ENCODE measurements at regions not wholly inside any gene's neighbourhood (a gene's known extent, or its start where the extent isn't known, plus 50 kb on each side); places are given as distances from the start of the nearest gene placed in this dataset.

DNA sequence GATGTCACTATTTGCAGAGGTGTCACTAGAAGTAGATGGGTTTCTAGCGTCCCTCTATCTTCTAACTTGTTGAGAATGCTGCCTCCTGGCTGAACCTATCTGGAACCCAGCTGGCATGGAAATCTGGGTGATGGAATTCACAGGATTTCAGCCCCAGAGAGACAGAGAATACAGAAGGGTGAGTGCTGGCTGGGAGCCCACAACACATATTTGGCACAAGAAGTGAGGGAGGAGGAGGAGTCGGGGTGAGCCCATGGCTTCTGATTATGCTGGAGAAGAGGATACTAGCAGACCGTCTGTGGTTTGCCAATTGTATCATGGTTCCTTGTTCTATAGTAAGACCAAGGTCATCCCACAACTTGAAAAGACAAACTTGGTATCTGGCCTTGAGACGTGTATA is 557.8 kb upstream of the SALL1 start:
- TF ChIP-seq, protein P1, sequence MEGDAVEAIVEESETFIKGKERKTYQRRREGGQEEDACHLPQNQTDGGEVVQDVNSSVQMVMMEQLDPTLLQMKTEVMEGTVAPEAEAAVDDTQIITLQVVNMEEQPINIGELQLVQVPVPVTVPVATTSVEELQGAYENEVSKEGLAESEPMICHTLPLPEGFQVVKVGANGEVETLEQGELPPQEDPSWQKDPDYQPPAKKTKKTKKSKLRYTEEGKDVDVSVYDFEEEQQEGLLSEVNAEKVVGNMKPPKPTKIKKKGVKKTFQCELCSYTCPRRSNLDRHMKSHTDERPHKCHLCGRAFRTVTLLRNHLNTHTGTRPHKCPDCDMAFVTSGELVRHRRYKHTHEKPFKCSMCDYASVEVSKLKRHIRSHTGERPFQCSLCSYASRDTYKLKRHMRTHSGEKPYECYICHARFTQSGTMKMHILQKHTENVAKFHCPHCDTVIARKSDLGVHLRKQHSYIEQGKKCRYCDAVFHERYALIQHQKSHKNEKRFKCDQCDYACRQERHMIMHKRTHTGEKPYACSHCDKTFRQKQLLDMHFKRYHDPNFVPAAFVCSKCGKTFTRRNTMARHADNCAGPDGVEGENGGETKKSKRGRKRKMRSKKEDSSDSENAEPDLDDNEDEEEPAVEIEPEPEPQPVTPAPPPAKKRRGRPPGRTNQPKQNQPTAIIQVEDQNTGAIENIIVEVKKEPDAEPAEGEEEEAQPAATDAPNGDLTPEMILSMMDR (IDR thresholded peaks at IDR 0.05; ENCODE audit: control extremely low read depth, extremely low read depth) = no peak
- H3K9me3 ChIP-seq (ENCODE audit: control insufficient read depth in 4 of 4, insufficient read depth in 3 of 4, low read length in 3 of 4) = peaks cover 0 to 3% (median 0%) of the 10 kb centered on the region in 4 donors
- no peak overlapping the region for H3K27ac ChIP-seq (ENCODE audit: low read depth in 1 of 2, low read length in 1 of 2)
- no peak for ATAC-seq (ENCODE audit: insufficient read depth, low FRiP score)
- H3K36me3 ChIP-seq (ENCODE audit: control insufficient read depth in 4 of 4, insufficient read depth in 4 of 4, low read length in 4 of 4) = no peaks in the 10 kb centered on the region
- no peak for DNase-seq
- no peaks in the 10 kb centered on the region for H3K4me1 ChIP-seq (ENCODE audit: control insufficient read depth in 5 of 5, insufficient read depth in 5 of 5, low read length in 5 of 5)
- WGBS, 2 donors = 66 to 83% methylated on average over 4 of the region's 4 CpGs
- H3K9ac ChIP-seq (ENCODE audit: insufficient read depth in 1 of 2, low read length in 2 of 2) = no peak overlapping the region
- no peak overlapping the region for H3K4me3 ChIP-seq
- no peaks in the 10 kb centered on the region for H3K27me3 ChIP-seq (ENCODE audit: control insufficient read depth in 3 of 3, insufficient read depth in 3 of 3, low read length in 2 of 3)

DNA sequence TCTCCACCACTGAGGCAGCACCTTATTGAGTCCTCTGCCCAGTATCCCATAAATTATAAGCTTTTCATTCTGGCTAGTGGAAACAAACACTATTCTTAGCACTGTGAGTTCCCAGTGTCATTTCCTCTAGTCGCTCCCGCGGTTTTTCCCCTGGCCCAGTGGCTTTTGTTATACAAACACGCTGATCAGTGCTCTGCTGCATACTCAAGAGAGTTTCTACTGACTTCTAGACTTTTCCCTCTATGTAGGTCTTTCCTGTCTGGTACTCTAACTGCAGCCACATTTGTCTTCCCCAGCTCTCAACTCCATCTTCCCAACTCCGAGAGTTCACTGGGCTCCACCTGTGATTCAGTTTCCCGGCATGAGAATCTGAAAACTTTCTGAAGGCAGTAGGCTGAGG is 556.6 kb upstream of the SALL1 start:
- Histone ChIP-seq H3K9ac (ENCODE audit: insufficient read depth in 1 of 2, low read length in 2 of 2) (no peak overlapping the region), H3K4me1 (ENCODE audit: control insufficient read depth in 5 of 5, insufficient read depth in 5 of 5, low read length in 5 of 5) (no peaks in the 10 kb centered on the region), H3K9me3 (ENCODE audit: control insufficient read depth in 4 of 4, insufficient read depth in 3 of 4, low read length in 3 of 4) (peaks cover 0 to 3% (median 0%) of the 10 kb centered on the region in 4 donors), H3K4me3 (no peak overlapping the region), H3K27ac (ENCODE audit: low read depth in 1 of 2, low read length in 1 of 2) (no peak overlapping the region), H3K36me3 (ENCODE audit: control insufficient read depth in 4 of 4, insufficient read depth in 4 of 4, low read length in 4 of 4) (no peaks in the 10 kb centered on the region), H3K27me3 (ENCODE audit: control insufficient read depth in 3 of 3, insufficient read depth in 3 of 3, low read length in 2 of 3) (no peaks in the 10 kb centered on the region)
- ATAC-seq (ENCODE audit: insufficient read depth, low FRiP score) (no peak), DNase-seq (no peak)
- TF ChIP-seq, protein P1 (IDR thresholded peaks at IDR 0.05; ENCODE audit: control extremely low read depth, extremely low read depth) = no peak
- 33 to 37% methylated on average over 6 of the region's 6 CpGs for WGBS, 2 donors

DNA sequence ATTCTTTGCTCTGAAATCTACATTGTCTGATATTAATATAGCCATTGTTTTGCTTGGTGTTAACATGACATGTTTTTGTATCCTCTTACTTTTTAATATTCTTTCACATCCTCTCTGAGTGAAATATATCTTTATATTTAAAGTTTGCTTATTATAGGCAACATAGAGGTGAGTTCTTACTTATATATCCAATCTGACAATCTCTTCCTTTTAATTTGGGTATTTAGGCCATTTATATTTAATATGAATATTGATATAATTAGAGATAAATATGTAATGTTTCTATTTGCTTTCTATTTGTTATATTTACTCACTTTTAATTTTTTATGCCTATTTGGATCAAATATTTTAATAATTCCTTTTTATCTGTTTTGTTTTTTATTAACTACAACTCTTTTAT is 554.1 kb upstream of the SALL1 start:
- no peaks in the 10 kb centered on the region for H3K4me1 ChIP-seq (ENCODE audit: control insufficient read depth in 5 of 5, insufficient read depth in 5 of 5, low read length in 5 of 5)
- no peak overlapping the region for H3K9ac ChIP-seq (ENCODE audit: insufficient read depth in 1 of 2, low read length in 2 of 2)
- H3K27ac ChIP-seq (ENCODE audit: low read depth in 1 of 2, low read length in 1 of 2) = no peak overlapping the region
- ATAC-seq (ENCODE audit: insufficient read depth, low FRiP score) = no peak
- no peaks in the 10 kb centered on the region for H3K36me3 ChIP-seq (ENCODE audit: control insufficient read depth in 4 of 4, insufficient read depth in 4 of 4, low read length in 4 of 4)
- TF ChIP-seq, protein P1 (IDR thresholded peaks at IDR 0.05; ENCODE audit: control extremely low read depth, extremely low read depth) = no peak
- DNase-seq = no peak
- no peaks in the 10 kb centered on the region for H3K27me3 ChIP-seq (ENCODE audit: control insufficient read depth in 3 of 3, insufficient read depth in 3 of 3, low read length in 2 of 3)
- H3K4me3 ChIP-seq = no peak overlapping the region
- H3K9me3 ChIP-seq (ENCODE audit: control insufficient read depth in 4 of 4, insufficient read depth in 3 of 4, low read length in 3 of 4) = peaks cover 0 to 3% (median 0%) of the 10 kb centered on the region in 4 donors

DNA sequence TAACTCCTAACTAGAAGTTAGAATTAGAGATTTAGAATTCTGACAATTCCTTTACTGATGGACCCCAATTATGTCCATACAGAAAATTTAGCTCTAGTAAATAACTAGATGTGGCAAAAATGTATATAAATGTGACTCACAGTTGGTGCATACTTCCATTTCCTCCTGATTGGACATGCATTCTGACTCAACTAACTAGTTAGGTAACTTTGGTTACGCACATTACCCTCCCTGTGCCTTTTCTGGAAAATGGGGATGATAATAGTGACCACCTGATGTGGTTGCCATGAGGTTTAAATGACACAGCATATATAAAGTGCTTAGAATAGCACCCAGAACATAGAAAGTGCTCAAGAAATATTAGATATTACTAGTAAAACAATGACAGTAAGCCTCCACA is 550.0 kb upstream of the SALL1 start:
- Histone ChIP-seq H3K27me3 (ENCODE audit: control insufficient read depth in 3 of 3, insufficient read depth in 3 of 3, low read length in 2 of 3) (no peaks in the 10 kb centered on the region), H3K9ac (ENCODE audit: insufficient read depth in 1 of 2, low read length in 2 of 2) (no peak overlapping the region), H3K36me3 (ENCODE audit: control insufficient read depth in 4 of 4, insufficient read depth in 4 of 4, low read length in 4 of 4) (no peaks in the 10 kb centered on the region), H3K9me3 (ENCODE audit: control insufficient read depth in 4 of 4, insufficient read depth in 3 of 4, low read length in 3 of 4) (peaks cover 0 to 1% (median 0%) of the 10 kb centered on the region in 4 donors), H3K27ac (ENCODE audit: low read depth in 1 of 2, low read length in 1 of 2) (no peak overlapping the region), H3K4me1 (ENCODE audit: control insufficient read depth in 5 of 5, insufficient read depth in 5 of 5, low read length in 5 of 5) (no peaks in the 10 kb centered on the region), H3K4me3 (no peak overlapping the region)
- TF ChIP-seq, protein P1 (IDR thresholded peaks at IDR 0.05; ENCODE audit: control extremely low read depth, extremely low read depth) = no peak
- DNase-seq = no peak
- 84 to 93% methylated on average over 1 of the region's 1 CpG for WGBS, 2 donors
- no peak for ATAC-seq (ENCODE audit: insufficient read depth, low FRiP score)

All from lung (tissue), 11 donors.